KMS-11 (cell line): ENCODE measurements at regions not wholly inside any gene's neighbourhood (a gene's known extent, or its start where the extent isn't known, plus 50 kb on each side); places are given as distances from the start of the nearest gene placed in this dataset.

ENCODE experiments used
- H2AFZ ChIP-seq: fragments of 200-600 bp; sonication (generic); 2 replicates; pipeline ENCODE4 v1.6.1; 2016; ENCODE audit warnings: antibody characterized with exemption, mixed run types, low read depth
- H3K27ac ChIP-seq: fragments of 200-600 bp; sonication (generic); 2 replicates; pipeline ENCODE4 v1.6.1; 2016; ENCODE audit warnings: mild to moderate bottlenecking, mixed run types
- H3K27me3 ChIP-seq: fragments of 200-600 bp; sonication (generic); 2 replicates; pipeline ENCODE4 v1.6.1; 2017; ENCODE audit warnings: mild to moderate bottlenecking, low read depth, mixed run types, moderate library complexity; ENCODE audit not compliant: insufficient read depth
- H3K36me3 ChIP-seq: fragments of 200-600 bp; sonication (generic); 2 replicates; pipeline ENCODE4 v1.6.1; 2017; ENCODE audit warnings: mild to moderate bottlenecking, mixed run types; ENCODE audit not compliant: insufficient read depth
- H3K4me1 ChIP-seq: fragments of 200-600 bp; sonication (generic); 2 replicates; pipeline ENCODE4 v1.6.1; 2016; ENCODE audit warnings: mild to moderate bottlenecking, low read depth, mixed run types; ENCODE audit not compliant: poor library complexity, severe bottlenecking
- H3K4me2 ChIP-seq: fragments of 200-600 bp; sonication (generic); 2 replicates; pipeline ENCODE4 v1.7.0; 2016; ENCODE audit warnings: mild to moderate bottlenecking, mixed run types
- H3K4me3 ChIP-seq: fragments of 200-600 bp; sonication (generic); IDR thresholded peaks from 2 replicates; pipeline ENCODE4 v1.6.1; 2017; ENCODE audit warnings: low read depth, low read length, mixed read lengths; ENCODE audit not compliant: insufficient read depth
- H3K79me2 ChIP-seq: fragments of 200-600 bp; sonication (generic); 2 replicates; pipeline ENCODE4 v1.6.1; 2016; ENCODE audit warnings: low read depth, mixed run types; ENCODE audit not compliant: insufficient read depth
- H3K9ac ChIP-seq: fragments of 200-600 bp; sonication (generic); 2 replicates; pipeline ENCODE4 v1.6.1; 2016; ENCODE audit warnings: mild to moderate bottlenecking, mixed run types
- H4K20me1 ChIP-seq: fragments of 200-600 bp; sonication (generic); 2 replicates; pipeline ENCODE4 v1.6.1; 2016; ENCODE audit warnings: mild to moderate bottlenecking, mixed run types; ENCODE audit not compliant: insufficient read depth
- TF ChIP-seq, protein P1 (sequence below): fragments of 200-600 bp; sonication (generic); conservative IDR thresholded peaks from 2 replicates; pipeline ENCODE4 v1.6.1; 2017; ENCODE audit warnings: low read depth, mild to moderate bottlenecking, antibody characterized with exemption, low read length, moderate library complexity, mixed read lengths

DNA sequence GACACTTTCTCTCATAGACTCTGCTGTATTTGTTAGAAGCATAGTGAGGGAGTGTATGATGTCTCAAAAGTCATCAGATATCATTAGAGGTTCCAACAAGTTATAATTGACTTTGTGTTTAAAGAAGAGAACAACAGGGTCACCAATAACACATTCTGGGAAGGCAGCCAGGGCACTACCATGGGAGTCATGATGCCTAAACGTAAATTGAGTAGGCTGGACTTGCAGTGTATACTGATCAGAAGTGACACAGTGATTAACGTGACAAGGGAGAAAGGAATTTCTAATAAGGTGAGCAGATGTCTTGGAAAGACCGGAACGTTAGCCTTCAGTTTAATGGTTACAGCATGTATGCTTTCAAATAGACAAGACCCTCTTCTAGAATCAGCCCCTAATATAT lies 973.2 kb downstream of the NCAM2 start:
- Histone ChIP-seq H3K4me1 (no peaks in the 10 kb centered on the region), H3K9ac (no peak overlapping the region), H3K79me2 (no peaks in the 10 kb centered on the region), H4K20me1 (no peaks in the 10 kb centered on the region), H3K36me3 (no peaks in the 10 kb centered on the region), H3K27me3 (no peaks in the 10 kb centered on the region), H3K4me3 (no peak overlapping the region), H2AFZ (no peak overlapping the region), H3K27ac (no peak overlapping the region), H3K4me2 (no peak overlapping the region)
- TF ChIP-seq, protein P1, sequence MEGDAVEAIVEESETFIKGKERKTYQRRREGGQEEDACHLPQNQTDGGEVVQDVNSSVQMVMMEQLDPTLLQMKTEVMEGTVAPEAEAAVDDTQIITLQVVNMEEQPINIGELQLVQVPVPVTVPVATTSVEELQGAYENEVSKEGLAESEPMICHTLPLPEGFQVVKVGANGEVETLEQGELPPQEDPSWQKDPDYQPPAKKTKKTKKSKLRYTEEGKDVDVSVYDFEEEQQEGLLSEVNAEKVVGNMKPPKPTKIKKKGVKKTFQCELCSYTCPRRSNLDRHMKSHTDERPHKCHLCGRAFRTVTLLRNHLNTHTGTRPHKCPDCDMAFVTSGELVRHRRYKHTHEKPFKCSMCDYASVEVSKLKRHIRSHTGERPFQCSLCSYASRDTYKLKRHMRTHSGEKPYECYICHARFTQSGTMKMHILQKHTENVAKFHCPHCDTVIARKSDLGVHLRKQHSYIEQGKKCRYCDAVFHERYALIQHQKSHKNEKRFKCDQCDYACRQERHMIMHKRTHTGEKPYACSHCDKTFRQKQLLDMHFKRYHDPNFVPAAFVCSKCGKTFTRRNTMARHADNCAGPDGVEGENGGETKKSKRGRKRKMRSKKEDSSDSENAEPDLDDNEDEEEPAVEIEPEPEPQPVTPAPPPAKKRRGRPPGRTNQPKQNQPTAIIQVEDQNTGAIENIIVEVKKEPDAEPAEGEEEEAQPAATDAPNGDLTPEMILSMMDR: no peak

DNA sequence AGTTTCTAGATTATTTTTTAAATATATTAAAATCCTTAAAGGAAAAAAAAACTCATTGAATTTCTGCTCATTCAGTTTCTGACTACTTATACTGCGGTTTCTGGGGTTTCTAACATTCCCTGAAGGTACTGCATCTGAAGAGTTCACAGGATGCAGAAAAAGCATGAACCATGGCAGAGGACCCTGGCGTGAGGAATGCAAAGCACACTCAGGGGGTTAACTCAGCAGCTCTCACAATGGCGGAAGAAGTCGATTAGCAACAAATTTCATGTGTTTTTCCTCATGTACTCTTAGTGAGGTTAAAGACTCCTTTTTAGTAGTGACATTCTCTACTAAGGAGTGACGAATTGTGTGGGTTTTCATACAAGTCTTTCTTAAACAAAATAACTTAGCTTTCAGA lies 975.6 kb downstream of the NCAM2 start:
- Histone ChIP-seq H2AFZ (no peak overlapping the region), H3K4me3 (no peak overlapping the region), H3K9ac (no peak overlapping the region), H4K20me1 (no peaks in the 10 kb centered on the region), H3K36me3 (no peaks in the 10 kb centered on the region), H3K27me3 (no peaks in the 10 kb centered on the region), H3K4me1 (no peaks in the 10 kb centered on the region), H3K79me2 (no peaks in the 10 kb centered on the region), H3K27ac (no peak overlapping the region), H3K4me2 (no peak overlapping the region)
- TF ChIP-seq, protein P1: no peak

DNA sequence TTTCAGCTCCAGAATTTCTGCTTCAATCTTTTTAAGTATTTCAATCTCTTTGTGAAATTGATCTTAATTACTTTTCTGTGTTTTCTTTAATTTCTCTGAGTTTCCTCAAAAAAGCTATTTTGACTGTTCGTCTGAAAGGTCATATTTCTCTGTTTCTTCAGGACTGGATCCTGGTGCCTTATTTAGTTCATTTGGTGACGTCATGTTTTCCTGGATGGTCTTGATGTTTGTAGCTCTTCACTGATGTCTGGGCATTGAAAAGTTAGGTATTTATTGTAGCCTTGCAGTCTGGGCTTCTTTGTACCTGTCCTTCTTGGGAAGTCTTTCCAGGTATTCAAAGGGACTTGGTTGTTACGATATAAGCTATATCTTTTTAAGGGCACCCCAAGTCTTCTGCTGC lies 998.7 kb downstream of the NCAM2 start:
- no peak overlapping the region for H3K4me3 ChIP-seq
- no peak overlapping the region for H2AFZ ChIP-seq
- no peak overlapping the region for H3K27ac ChIP-seq
- no peaks in the 10 kb centered on the region for H3K27me3 ChIP-seq
- H3K36me3 ChIP-seq: no peaks in the 10 kb centered on the region
- TF ChIP-seq, protein P1: no peak
- H3K4me2 ChIP-seq: no peak overlapping the region
- H3K9ac ChIP-seq: no peak overlapping the region
- H3K79me2 ChIP-seq: no peaks in the 10 kb centered on the region
- H3K4me1 ChIP-seq: no peaks in the 10 kb centered on the region
- no peaks in the 10 kb centered on the region for H4K20me1 ChIP-seq

DNA sequence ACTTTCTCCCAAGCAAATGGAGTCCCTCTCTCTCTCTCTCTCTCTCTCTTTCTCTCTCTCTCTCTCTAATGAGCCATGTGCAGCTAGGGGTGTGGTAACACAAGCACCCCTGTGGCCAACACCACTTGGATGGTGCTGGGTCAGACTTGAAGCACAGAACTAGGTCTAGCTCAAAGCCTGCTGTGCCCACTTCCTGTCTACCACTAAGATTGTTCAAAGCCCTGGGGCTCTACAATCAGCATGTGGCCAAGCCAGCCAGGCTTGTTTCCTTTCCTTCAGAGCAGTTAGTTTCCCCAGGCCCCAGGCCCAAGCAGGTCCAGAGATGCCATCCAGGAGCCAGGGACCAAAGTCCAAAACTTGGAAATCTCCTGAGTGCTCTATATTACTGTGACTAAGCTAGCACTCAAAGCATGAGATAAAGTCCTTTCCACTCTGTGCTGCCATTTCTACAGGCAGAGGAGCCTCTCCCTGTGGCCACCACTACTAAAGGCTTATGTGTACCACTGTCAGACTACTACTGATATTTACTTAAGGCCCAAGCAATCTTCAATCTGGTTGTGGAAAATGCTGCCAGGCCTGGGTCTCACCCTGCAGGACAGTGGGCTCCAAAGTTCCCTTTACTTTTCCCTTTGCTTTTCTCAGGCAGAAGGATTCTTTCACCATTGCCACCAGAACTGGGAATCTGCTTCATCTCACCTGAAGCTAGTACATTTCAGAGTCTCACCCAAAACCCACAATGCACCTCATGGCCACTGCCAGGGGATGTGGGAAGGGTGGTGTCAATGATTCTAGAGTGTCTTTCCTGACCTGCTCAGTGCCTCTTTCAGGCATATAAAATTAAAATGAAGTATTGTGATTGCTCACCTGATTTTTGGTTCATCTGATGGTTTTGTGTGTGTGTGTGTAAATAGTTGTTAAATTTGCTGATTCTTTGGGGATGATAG lies 999.5 kb downstream of the NCAM2 start:
- Histone ChIP-seq H3K27ac (no peak overlapping the region), H3K79me2 (no peaks in the 10 kb centered on the region), H3K4me3 (no peak overlapping the region), H3K4me2 (no peak overlapping the region), H3K27me3 (no peaks in the 10 kb centered on the region), H3K36me3 (no peaks in the 10 kb centered on the region), H4K20me1 (no peaks in the 10 kb centered on the region), H2AFZ (no peak overlapping the region), H3K9ac (no peak overlapping the region), H3K4me1 (no peaks in the 10 kb centered on the region)
- TF ChIP-seq, protein P1: no peak
